HG03045 (cell line): ENCODE measurements at regions not wholly inside any gene's neighbourhood (a gene's known extent, or its start where the extent isn't known, plus 50 kb on each side); places are given as distances from the start of the nearest gene placed in this dataset.
"Not testable (repeated sequence)": the region's sequence is repeated elsewhere in the genome, so short reads cannot be mapped to it uniquely, and the experiment has no call there.

ENCODE experiments used
- ATAC-seq: cut with Tn5 transposase; IDR thresholded peaks from one replicate; pipeline ENCODE4 v1.9.1; 2021; ENCODE audit warnings: mild to moderate bottlenecking, moderate library complexity; ENCODE audit not compliant: unreplicated experiment

GRCh38 chr2:39487398-39488250 is 50.5 kb upstream of the MAP4K3 start:
- no peak for ATAC-seq

GRCh38 chr2:39488450-39488849 is 51.4 kb upstream of the MAP4K3 start:
- ATAC-seq, result no peak

DNA sequence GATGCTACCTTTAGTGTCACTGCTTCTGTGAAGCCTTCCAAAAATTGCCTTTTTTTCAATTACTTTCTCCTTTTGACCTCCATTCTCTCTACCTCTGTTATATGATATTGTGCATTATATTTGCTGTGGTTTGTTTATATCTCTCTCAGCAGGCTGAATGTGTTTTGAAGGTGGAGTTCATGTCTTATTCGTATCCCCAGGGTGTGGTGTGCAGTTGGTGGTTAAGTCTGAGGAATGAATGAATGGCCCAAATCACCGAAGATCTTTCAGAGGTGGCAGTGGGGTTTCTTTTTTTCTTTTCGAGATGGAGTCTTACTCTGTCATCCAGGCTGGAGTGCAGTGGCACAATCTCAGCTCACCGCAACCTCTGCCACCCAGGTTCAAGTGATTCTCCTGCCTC is 53.5 kb upstream of the MAP4K3 start:
- no peak for ATAC-seq

- ATAC-seq, result peak; percentile 1
Observed at GRCh38 chr2:39491653-39492052, 54.6 kb upstream of the MAP4K3 start.

DNA sequence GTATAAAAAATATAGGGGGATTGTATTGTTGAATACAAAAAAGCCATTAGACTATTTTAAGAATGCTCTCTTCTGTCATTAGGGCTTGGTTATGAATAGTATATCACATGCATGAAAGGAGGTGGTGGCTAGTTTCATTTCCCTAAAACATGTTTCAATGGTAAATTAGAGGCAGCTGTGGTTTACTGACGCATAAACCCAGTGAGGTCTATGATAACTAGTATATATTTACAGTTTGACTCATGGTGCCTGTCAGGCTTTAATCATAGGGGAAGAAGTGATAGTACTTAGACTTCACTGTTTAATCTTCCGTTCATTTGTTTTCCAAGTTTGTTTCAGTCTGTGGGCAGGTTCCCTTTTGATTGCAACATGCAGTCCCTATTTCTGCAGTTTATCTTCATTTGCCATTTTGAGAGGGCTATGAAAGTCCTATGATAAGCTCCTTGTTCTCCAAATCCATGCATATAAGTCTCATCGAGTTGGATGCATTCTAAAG is 55.1 kb upstream of the MAP4K3 start:
- peak; percentile 95 for ATAC-seq

DNA sequence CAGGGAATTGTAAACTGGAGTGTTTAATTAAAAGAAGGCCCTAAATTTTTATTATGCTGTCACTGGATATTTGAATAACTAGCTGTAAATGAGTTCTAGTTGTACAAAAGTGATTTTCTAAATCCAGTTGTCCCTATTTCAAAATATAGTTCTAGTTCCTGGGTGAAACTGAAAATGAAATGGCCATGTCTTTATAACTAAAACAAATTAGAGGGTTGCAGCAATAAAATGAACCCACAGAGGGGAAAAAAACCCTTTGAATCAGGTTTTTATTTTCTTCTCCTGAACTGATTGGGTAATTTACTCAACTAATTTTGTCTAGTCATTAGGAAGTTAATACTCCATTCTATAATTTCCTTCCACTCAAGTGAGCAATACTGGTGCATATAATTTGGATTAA is 55.6 kb upstream of the MAP4K3 start:
- no peak for ATAC-seq

- ATAC-seq, result peak; percentile 66
Observed at GRCh38 chr2:39494784-39495251, 57.7 kb upstream of the MAP4K3 start.

- ATAC-seq, result no peak
Observed at GRCh38 chr2:39497082-39497801, 60.2 kb upstream of the MAP4K3 start.

DNA sequence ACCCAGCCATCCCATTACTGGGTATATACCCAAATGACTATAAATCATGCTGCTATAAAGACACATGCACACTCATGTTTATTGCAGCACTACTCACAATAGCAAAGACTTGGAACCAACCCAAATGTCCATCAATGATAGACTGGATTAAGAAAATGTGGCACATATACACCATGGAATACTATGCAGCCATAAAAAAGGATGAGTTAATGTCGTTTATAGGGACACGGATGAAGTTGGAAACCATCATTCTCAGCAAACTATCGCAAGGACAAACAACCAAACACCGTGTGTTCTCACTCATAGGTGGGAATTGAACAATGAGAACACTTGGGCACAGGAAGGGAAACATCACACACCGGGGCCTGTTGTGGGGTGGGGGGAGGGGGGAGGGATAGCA is 61.1 kb upstream of the MAP4K3 start:
- not testable (repeated sequence) for ATAC-seq

- ATAC-seq, result no peak
Observed at GRCh38 chr2:39498786-39499185, 61.7 kb upstream of the MAP4K3 start.

- ATAC-seq, result no peak
Observed at GRCh38 chr2:39499336-39499735, 62.3 kb upstream of the MAP4K3 start.

GRCh38 chr2:39501412-39501811 is 64.3 kb upstream of the MAP4K3 start:
- ATAC-seq, result no peak

DNA sequence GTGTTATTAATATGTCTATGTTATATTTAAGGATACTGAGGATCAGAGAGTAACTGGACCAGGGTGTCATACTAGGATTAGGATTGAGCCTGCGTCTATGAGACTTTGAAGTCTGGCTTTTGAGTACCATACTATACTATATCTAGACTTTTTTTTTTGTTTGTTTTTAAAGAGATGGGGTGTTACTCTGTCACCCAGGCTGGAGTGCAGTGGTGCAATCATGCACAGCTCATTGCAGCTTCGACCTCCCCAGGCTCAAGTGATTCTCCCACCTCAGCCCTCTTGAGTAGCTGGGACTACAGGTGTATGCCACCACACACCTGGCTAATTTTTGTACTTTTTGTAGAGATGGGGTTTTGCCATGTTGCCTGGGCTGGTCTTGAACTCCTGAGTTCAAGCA is 66.2 kb upstream of the MAP4K3 start:
- ATAC-seq, result no peak

- no peak for ATAC-seq
Observed at GRCh38 chr2:39504790-39505335, 67.8 kb upstream of the MAP4K3 start.

- ATAC-seq, result no peak
Observed at GRCh38 chr2:39506215-39506614, 69.1 kb upstream of the MAP4K3 start.

DNA sequence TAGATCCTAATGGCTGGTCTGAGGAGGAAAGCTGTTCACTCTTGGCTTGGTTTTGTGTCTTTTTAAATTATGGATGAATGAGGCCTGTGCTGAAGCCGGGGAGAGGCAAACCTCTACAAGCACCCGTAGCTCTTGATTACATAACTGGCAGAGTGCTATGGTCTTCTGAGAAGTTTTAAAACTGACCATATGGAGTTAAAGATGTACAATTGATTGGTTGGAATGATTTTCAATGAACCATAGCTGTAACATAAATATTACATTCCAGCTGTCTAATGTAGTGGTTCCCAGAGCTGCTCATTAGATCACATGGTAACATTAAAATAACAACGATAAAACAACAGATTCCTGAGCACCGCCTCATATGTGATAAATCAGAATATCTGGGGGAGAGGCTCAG is 71.1 kb upstream of the MAP4K3 start:
- no peak for ATAC-seq

- no peak for ATAC-seq
Observed at GRCh38 chr2:39510140-39510539, 73.1 kb upstream of the MAP4K3 start.

GRCh38 chr2:39511219-39511604 is 74.1 kb upstream of the MAP4K3 start:
- ATAC-seq, result no peak

- ATAC-seq, result no peak
Observed at GRCh38 chr2:39511605-39512433, 74.7 kb upstream of the MAP4K3 start.

DNA sequence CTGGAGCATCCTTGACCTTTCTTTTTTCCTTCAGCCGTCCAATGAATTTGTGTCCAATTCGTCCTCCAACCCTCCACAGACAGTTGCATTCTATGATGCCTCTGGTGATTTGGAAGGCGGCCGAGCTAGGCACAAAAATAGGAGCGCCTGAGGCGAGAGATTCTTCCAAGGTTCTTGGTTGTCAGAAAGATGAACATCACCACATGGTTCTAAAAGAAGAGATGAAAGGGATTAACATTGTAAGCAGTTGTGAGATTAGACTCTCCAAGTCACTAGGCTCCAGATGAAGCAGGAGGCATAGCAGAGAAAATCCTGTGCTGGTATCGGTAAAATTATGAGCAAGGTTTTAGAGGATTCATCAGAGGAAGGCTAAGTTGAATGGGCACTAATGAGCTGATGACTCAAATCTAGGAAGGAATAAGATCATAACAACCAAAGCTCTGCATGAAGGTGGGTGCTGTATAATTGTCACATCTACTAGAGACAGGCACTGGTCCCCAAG is 75.4 kb upstream of the MAP4K3 start:
- ATAC-seq, result no peak

- ATAC-seq, result no peak
Observed at GRCh38 chr2:39512941-39513340, 75.9 kb upstream of the MAP4K3 start.
